Central memory CD8-positive, alpha-beta T cell (primary cell): ENCODE measurements at regions not wholly inside any gene's neighbourhood (a gene's known extent, or its start where the extent isn't known, plus 50 kb on each side); places are given as distances from the start of the nearest gene placed in this dataset.

Experiments used
- ATAC-seq: fragments of 150-1000 bp; cut with Tn5 transposase; replicated peaks from 2 replicates; pipeline ENCODE4 v1.10.0; 2022; ENCODE audit warnings: mild to moderate bottlenecking, moderate FRiP score, moderate number of reproducible peaks; ENCODE audit not compliant: poor library complexity, severe bottlenecking; ENCODE audit errors: extremely low read depth
- DNase-seq, 2 donors: peaks; one replicate each; pipeline ENCODE4 v3.0.0; 2021; ENCODE audit warnings: low spot score in 2 of 2
- H3K27ac Mint-ChIP-seq: one replicate; pipeline ENCODE4 v1.8.0; 2022; ENCODE audit warnings: low read depth, mild to moderate bottlenecking, moderate library complexity, mixed read lengths
- H3K27me3 Mint-ChIP-seq: one replicate; pipeline ENCODE4 v1.8.0; 2022; ENCODE audit warnings: mixed read lengths
- H3K36me3 Mint-ChIP-seq: one replicate; pipeline ENCODE4 v1.8.0; 2022; ENCODE audit warnings: mild to moderate bottlenecking, moderate library complexity, mixed read lengths; ENCODE audit not compliant: insufficient read depth
- H3K4me1 Mint-ChIP-seq: one replicate; pipeline ENCODE4 v1.8.0; 2022; ENCODE audit warnings: mixed read lengths
- H3K4me3 Mint-ChIP-seq: one replicate; pipeline ENCODE4 v1.8.0; 2022; ENCODE audit warnings: mild to moderate bottlenecking, moderate library complexity, mixed read lengths
- H3K9me3 Mint-ChIP-seq: one replicate; pipeline ENCODE4 v1.8.0; 2022; ENCODE audit warnings: mixed read lengths

GRCh38 chr4:37188100-37188499, 56.4 kb upstream of the NWD2 start:
- Mint-ChIP-seq H3K4me1 (no peaks in the 10 kb centered on the region), H3K36me3 (no peaks in the 10 kb centered on the region), H3K27ac (no peak overlapping the region), H3K4me3 (no peak overlapping the region), H3K9me3 (peaks cover 6% of the 10 kb centered on the region), H3K27me3 (no peaks in the 10 kb centered on the region)
- DNase-seq (no peak), ATAC-seq (no peak)
